GM18907 (cell line): ENCODE measurements at regions not wholly inside any gene's neighbourhood (a gene's known extent, or its start where the extent isn't known, plus 50 kb on each side); places are given as distances from the start of the nearest gene placed in this dataset.

Experiments
- ATAC-seq: cut with Tn5 transposase; IDR thresholded peaks from one replicate; pipeline ENCODE4 v1.9.1; 2021; ENCODE audit warnings: mild to moderate bottlenecking, moderate library complexity; ENCODE audit not compliant: unreplicated experiment

- no peak for ATAC-seq
These were observed 275.2 kb upstream of the VLDLR start for GRCh38 chr9:2346277-2346913.

DNA sequence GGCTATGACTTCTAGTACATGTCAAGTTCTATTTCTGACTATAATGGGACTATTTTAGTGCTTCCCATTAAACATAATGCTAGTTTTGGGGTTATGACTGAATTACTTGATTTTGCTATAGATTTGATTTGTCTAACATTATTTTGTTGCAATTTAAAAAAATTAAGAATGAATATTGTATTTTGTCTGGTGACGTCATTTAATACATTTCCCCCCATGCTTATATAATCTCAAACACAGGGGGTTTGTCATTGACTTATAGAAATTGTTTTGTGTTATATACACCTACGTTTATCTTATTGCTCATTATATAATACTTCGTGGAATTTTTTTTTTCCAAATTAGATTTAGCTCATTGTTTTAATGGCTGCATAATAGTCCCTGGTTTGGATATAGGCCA lies 270.3 kb upstream of the VLDLR start:
- no peak for ATAC-seq

DNA sequence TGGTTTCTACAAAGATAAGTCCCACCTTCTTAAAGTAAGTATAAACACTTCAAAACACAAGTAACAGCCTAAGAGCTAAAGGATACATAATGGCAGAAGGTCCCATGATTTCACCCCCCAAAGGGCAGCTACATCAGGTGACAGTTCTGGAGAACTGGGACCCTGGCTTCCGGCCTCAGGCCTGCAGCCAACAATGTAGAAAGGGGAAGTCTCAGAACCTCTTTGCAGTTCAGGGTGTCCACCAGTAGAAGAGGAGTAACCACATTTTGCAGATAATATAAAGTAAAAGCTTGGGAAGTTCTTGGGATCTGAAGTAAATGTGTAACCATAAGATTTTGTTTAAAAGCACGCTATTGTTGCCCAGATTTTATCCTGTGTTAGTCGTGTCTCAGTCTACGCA lies 267.4 kb upstream of the VLDLR start:
- ATAC-seq: no peak

GRCh38 chr9:2354856-2355696 lies 266.5 kb upstream of the VLDLR start:
- ATAC-seq: no peak

GRCh38 chr9:2355697-2355983 lies 265.9 kb upstream of the VLDLR start:
- ATAC-seq: no peak

- ATAC-seq: no peak
These were observed 265.4 kb upstream of the VLDLR start for GRCh38 chr9:2356041-2356790.

GRCh38 chr9:2359891-2360471 lies 261.6 kb upstream of the VLDLR start:
- ATAC-seq: no peak

GRCh38 chr9:2362150-2362549 lies 259.4 kb upstream of the VLDLR start:
- no peak for ATAC-seq

GRCh38 chr9:2363138-2363745 lies 258.3 kb upstream of the VLDLR start:
- no peak for ATAC-seq

DNA sequence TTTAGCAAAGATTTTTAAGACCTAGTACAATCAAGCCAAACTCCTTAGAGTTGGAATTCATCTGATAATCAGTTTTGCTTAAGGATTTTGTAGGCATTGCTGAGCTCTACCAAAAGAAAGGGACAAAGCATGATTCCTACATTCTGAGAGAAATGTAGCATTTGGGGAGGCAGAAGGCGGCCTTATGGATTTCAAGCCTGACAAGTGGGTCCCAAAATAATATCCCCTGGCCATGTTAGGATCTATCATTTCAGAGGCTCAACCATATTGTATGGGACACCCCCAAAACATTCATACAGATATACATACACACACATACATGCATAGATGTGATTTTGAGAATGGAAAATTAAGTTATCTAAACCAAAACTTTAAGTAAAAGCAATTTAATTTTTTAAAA lies 257.8 kb upstream of the VLDLR start:
- no peak for ATAC-seq

- ATAC-seq: no peak
These were observed 253.6 kb upstream of the VLDLR start for GRCh38 chr9:2367970-2368369.

- no peak for ATAC-seq
These were observed 247.9 kb upstream of the VLDLR start for GRCh38 chr9:2373648-2374047.

DNA sequence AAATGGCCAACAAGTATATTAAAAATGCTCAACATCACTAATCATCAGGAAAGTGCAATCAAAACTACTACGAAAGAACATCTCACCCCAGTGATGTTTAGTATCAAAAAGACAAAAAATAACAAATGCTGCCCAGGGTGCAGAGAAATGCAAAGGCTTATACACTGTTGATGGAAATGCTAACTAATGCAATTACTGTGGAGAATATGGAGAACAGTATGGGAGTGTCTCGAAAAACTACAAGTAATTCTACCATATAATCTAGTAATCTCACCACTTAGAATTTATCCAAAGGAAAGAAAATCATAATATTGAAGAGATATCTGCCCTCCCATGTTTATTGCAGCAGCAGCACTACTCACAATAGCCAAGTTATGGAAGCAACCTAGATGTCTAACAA lies 246.5 kb upstream of the VLDLR start:
- no peak for ATAC-seq

- no peak for ATAC-seq
These were observed 244.5 kb upstream of the VLDLR start for GRCh38 chr9:2377117-2377516.

DNA sequence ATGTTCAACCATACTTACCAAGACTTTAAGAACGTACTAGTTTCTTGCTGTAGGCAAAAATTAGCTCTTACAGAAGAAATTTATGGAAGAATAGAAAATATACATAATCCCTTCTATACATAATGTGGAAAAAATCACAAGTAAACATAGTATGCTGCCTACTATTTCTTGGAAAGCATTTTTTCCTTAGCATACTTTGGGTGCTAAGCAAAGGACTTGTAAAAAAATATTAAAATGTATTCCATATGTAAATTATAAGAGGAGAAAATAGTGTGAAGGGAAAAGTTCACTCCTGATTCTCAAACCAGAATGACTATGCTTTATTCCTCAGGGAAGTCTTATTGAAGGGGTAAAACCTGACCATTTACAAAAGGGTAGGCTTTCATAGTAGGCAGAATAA lies 243.8 kb upstream of the VLDLR start:
- ATAC-seq: no peak

- ATAC-seq: no peak
These were observed 243.3 kb upstream of the VLDLR start for GRCh38 chr9:2378266-2378665.

DNA sequence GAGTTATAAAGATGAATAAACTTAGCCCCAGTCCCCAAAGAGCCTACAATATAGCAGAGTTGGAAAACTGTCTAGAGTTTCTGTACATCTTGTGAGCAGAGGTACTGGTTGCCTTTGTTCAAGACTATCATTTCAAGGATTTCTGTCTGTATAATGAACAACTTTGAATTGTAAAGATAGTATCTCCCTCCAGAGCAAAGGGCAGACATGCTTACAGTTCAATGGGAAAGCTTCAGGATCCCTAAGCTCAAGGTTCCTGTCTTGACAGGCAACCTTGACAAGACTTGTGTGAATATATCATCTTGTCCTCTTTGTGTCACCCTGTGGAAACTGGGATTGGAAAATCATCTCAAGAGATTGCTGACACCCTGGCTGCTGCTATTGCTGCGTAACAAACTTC lies 242.8 kb upstream of the VLDLR start:
- ATAC-seq: no peak

DNA sequence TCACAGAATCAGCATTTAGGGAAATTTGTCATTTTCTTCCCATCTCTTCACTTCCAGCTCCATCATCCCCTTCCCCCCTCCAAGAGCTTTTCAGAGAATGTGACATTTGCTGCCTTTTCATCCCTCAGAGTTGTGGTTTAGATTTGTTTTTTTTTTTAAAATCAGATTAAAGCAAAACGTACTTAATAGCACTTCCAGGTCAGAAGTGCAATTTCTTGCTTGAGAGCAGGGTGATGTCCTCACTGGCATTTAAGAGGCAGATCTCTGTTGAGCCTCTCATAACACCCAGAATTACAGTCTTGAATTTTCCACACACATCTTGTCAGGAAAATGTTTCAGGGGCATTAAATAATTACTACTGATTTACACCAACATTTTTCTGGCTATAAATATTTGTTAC lies 236.8 kb upstream of the VLDLR start:
- ATAC-seq: no peak

GRCh38 chr9:2385746-2386145 lies 235.8 kb upstream of the VLDLR start:
- ATAC-seq: no peak

DNA sequence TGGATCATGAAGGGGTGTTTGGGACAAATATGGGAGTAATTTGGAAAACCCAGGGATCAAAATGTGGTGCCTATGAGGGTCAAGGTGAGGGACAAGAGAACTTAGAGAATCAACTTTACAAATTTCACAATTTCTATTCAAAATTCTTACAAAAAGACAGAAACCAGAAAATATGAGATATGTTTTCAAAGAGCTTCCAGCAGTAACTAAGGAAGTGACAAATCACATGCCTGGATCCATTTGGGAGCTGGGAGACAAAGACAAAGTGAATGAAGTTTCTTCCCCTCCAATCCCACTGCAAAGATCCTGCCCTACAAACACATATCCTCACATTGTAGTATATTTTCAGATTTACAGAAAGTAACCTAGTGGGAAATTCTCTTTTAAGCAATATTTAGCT lies 235.0 kb upstream of the VLDLR start:
- no peak for ATAC-seq

DNA sequence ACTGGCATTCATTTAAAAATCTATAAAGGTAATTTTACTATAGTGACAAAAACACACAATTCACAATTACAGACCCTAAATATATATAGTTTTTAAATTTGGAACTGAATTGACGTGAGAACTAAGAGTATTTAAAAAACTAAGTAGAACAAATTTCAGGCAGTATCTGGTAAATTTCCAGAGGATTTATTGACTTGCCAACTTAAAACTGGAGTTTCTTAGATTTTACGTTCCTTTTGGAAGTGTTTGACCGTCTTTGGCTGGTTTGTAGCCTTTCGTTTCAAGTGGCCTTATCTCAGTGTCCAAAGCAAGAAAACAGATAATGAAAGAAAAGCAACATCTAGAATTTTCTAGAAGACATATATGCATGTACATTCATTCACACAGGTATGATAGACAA lies 234.4 kb upstream of the VLDLR start:
- no peak for ATAC-seq
